GM21717 (cell line): ENCODE measurements at regions not wholly inside any gene's neighbourhood (a gene's known extent, or its start where the extent isn't known, plus 50 kb on each side); places are given as distances from the start of the nearest gene placed in this dataset.

Source experiments
- ATAC-seq: cut with Tn5 transposase; IDR thresholded peaks from one replicate; pipeline ENCODE4 v1.9.1; 2021; ENCODE audit warnings: mild to moderate bottlenecking, moderate library complexity; ENCODE audit not compliant: unreplicated experiment

- ATAC-seq, result no peak
These were observed 115.5 kb upstream of the GLI2 start for GRCh38 chr2:120620025-120620793.

GRCh38 chr2:120622159-120622869, 113.4 kb upstream of the GLI2 start:
- ATAC-seq, result no peak

- no peak for ATAC-seq
These were observed 112.5 kb upstream of the GLI2 start for GRCh38 chr2:120622886-120623753.

GRCh38 chr2:120624061-120624737, 111.5 kb upstream of the GLI2 start:
- no peak for ATAC-seq

- ATAC-seq, result no peak
These were observed 110.8 kb upstream of the GLI2 start for GRCh38 chr2:120624738-120625446.

- ATAC-seq, result no peak
These were observed 109.7 kb upstream of the GLI2 start for GRCh38 chr2:120625865-120626560.

- no peak for ATAC-seq
These were observed 109.1 kb upstream of the GLI2 start for GRCh38 chr2:120626566-120626965.

GRCh38 chr2:120628248-120628647, 107.4 kb upstream of the GLI2 start:
- ATAC-seq, result no peak

- ATAC-seq, result no peak
These were observed 106.3 kb upstream of the GLI2 start for GRCh38 chr2:120629241-120629895.

GRCh38 chr2:120630031-120630701, 105.5 kb upstream of the GLI2 start:
- ATAC-seq, result no peak

GRCh38 chr2:120631236-120631635, 104.4 kb upstream of the GLI2 start:
- ATAC-seq, result no peak

- ATAC-seq, result no peak
These were observed 103.9 kb upstream of the GLI2 start for GRCh38 chr2:120631724-120632123.

- ATAC-seq, result no peak
These were observed 102.6 kb upstream of the GLI2 start for GRCh38 chr2:120632796-120633646.

GRCh38 chr2:120634533-120634932, 101.1 kb upstream of the GLI2 start:
- no peak for ATAC-seq

GRCh38 chr2:120635146-120635545, 100.5 kb upstream of the GLI2 start:
- ATAC-seq, result no peak

GRCh38 chr2:120637847-120638246, 97.8 kb upstream of the GLI2 start:
- ATAC-seq, result no peak

- no peak for ATAC-seq
These were observed 97.2 kb upstream of the GLI2 start for GRCh38 chr2:120638450-120638849.

GRCh38 chr2:120641366-120641771, 94.3 kb upstream of the GLI2 start:
- no peak for ATAC-seq
